Embryonic facial prominence (tissue), 1 donor: ENCODE measurements at regions not wholly inside any gene's neighbourhood (a gene's known extent, or its start where the extent isn't known, plus 50 kb on each side); places are given as distances from the start of the nearest gene placed in this dataset.
"Not testable (repeated sequence)": the region's sequence is repeated elsewhere in the genome, so short reads cannot be mapped to it uniquely, and the experiment has no call there.

ENCODE experiments used
- DNase-seq: peaks from one replicate; pipeline ENCODE4 v3.0.0-alpha.2; 2016; ENCODE audit errors: extremely low spot score

DNA sequence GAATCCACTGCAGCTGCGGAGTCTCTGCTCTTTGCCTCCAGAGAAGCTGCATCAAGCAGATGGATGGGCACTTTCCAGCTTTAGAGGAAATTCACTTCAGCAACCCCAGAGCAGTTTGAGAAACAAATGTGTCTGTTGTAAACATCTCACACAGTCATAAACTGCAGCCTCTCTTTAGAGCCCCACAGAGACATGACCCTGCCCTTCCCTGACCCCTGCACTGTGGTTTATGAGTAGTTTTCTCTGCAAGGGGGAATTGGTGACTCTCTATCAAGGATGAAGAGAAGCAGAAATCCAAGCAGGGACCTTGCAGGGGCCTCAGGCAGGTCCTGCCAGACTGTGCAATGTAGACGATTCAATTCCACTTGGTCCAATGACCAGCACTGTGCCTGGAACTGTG lies 160.2 kb downstream of the SH2D4B start:
- DNase-seq = no peak

DNA sequence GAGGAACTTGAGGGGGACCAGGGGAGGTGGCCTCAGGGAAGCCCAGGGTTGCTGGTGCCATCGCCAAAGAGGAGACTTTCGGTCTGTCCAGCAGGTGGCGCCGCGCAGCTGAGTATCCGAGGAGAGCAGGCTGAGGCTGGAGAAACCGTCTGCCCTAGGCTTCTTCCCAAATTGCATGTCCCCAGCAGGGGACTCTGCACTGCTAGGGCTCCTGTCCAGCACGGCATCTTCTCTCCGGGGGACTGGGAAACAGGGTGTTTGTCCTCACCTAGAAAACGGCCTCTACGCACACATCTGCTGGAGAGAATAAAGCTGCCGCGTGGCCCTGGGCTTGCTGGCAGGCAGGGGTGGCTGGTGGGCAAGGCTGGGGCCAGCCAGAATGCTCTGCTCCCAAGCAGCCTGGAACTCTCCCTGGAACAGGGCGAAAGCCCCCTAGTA lies 161.9 kb downstream of the SH2D4B start:
- peak; percentile 32 for DNase-seq

GRCh38 chr10:80700252-80700651 lies 162.6 kb downstream of the SH2D4B start:
- DNase-seq = no peak

DNA sequence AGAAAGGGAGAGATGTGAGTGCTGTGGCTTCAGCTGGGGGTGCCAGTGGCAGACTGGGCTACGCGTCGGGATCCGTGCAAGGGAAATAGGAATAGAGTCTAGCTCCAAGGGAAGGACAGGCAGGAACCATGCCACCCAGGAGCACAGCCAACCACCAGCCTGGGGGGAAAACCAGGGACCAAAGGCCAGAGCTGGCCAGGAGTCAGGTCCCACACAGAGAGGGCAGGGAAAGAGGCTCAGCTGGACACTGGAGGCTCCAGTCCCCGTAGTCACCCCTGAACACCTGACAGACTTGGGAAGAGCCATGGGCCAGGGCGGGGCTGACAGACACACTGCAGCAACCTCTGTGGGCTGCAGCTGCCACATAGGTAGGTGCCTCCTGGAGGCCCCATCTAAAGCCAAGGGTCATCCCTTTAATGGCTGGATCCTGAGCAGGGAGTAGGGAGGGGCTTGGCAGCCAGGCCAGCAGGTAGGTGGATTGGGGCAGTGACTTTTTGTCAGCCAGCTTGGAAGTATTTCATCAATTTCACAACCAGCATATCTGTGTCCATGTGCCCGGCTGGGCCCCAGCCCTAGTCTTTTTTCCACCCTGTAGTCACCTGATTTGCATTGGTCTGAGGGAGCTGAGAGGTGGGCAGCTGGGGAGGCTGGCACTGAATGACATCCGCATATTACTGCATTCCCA lies 163.2 kb downstream of the SH2D4B start:
- no peak for DNase-seq

DNA sequence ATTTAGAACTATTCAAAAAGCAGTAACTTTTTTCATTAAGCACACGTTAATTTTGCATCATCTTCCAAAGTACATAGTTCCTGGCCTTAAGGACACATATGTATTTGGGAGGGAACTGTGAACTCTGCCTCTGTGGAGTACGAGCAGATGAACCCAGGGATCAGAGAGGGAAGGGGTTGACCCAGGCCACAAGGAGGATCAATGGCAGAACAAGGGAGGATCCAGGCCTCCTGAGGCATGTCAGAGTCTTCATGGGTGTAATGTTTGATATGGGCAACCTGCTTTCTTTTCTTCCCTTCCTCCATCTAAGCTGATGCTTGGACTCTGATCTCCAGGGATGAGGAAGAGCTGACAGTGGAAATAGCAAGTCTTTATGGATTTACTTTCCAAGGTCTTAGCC lies 164.0 kb downstream of the SH2D4B start:
- DNase-seq = no peak

- DNase-seq = no peak
Measured at GRCh38 chr10:80702143-80702542, 164.4 kb downstream of the SH2D4B start.

GRCh38 chr10:80705899-80706298 lies 168.2 kb downstream of the SH2D4B start:
- no peak for DNase-seq

DNA sequence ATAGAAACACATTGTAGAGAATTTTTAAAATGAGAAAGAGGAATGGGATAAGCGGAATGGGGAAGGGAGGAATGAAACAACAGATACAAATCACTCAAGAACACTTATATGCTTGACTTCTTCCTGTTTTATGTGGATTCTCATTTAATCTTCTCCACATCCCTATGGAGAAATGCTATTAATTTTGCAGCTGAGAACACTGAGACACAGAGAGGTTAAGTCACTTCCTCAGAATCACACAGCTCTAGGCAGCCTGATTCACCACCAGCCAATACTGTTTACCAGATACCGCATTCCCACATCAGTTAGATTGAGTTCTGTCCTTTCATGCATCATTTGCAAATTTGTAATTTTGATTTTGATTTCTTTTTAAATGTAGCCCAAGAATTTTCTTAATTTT lies 170.5 kb downstream of the SH2D4B start:
- DNase-seq = no peak

DNA sequence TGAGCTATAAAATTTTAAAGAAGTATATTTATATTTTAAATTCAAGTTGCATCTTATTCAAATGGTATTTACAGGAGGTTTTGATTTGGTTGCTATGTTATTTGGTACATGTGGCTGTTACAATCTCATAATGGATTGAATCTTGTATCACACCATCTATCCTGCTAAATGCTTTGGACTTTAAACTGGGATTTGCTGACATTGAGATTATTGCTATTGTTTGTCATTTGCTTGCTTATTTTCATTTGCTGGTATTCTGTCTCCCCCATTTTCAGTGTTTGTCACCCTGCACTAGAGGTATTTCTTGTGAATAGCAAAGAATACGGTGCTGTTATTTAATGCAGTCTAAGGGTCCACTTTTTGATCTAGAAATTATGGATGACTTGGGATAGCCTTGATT lies 171.1 kb downstream of the SH2D4B start:
- DNase-seq = no peak

- no peak for DNase-seq
Measured at GRCh38 chr10:80709866-80710265, 172.2 kb downstream of the SH2D4B start.

DNA sequence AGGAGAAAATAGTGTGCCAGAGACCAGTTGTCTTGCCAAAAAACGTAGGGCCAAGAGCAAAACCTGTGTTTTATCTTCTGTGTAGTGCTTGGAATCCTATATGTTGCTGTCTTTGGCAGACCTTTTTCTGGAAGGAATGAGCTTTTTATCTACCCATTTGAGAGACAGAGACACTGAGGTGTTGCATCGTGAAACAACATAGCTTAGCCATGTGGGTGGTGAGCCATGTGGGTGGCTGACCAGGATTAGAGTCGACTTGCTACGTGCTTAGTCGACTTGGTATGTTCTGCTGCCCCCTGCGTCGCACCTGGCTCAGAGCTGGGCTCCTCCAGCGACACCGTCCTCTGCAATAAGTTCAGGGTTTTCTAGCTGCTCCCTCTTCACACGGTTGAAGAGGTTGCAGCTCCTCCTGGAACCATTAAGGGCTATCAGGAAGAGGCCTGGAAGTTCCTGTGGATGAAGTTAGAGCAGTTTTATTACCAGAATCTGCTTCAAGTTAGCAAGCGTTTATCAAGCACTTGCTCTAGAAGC lies 175.8 kb downstream of the SH2D4B start:
- no peak for DNase-seq

DNA sequence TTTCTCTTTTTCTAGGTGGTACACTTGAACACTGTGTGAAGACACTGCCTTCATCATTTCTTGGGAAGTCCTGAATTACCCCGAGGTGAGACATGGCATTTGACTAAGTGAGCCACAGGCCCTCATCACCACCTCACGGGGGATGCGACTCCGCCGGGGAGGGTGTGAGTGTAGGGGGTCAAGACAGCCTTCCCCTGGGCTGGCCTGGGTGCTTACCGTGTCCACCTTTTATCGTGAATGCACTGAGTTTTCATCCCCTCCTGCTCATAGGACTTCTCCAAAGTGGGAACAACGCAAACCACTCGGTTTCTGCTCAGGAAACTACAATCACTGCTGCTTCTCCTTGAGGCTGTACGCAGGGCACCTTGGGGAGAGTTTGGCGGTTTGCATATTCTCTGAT lies 176.9 kb downstream of the SH2D4B start:
- DNase-seq = no peak

GRCh38 chr10:80718024-80718423 lies 180.3 kb downstream of the SH2D4B start:
- DNase-seq = no peak

GRCh38 chr10:80719935-80720334 lies 182.2 kb downstream of the SH2D4B start:
- no peak for DNase-seq

DNA sequence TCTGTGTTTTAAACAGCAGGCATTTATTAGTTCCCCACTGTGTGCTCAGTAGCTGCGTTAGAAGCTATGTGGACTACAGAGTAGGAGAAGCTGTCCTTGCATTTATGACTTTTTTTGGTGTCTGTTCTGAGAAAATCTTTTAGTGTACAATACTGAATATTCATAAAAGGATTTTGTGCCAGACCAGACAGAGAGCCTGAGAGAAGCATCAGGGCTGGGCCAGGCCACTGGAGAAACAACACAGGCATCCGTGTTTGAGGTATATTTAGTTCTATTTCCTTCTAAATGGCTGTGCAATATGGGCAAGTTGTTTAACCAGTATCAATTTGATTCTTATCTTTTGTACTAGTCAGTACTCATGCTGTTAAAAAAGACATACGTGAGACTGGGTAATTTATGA lies 182.8 kb downstream of the SH2D4B start:
- DNase-seq = no peak

- not testable (repeated sequence) for DNase-seq
Measured at GRCh38 chr10:80728354-80728753, 190.7 kb downstream of the SH2D4B start.

DNA sequence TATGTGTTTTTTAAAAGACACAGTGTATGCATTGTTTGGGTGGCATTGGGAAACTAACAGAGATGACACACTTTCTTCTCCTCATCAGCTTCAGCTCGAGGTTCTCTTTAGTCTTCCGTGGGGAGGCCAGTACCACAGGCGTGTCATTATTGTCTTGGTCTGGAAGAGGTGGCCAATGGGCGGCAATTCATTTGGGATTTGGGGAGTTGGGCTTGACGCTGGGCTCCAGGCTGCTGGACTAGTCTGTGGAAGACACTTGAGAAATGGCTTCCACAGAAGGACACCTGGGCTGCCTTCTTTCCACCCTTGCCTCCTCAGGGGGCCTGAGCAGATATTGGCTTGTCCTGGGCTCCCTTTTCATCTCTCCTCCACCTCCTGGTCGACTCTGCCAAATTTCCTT lies 192.2 kb downstream of the SH2D4B start:
- DNase-seq = no peak

DNA sequence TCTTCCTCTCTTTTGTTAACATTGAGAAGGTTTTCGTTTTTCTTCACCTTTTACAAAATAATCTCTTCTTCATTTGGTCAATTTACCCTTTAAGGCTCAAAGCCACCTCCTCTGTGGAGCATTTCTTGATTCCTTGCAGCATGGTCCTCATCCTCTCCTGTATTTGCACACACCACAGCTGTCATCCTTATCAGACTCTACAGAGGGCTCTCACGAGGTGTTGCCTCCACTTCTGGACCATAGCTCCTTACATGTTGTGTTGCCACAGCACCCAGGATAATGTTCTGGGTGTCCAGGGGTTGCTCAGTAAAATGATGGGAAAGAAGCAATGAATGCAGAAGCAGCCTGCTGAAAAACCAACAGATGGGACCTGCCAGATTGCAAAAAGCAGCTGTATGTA lies 192.8 kb downstream of the SH2D4B start:
- no peak for DNase-seq

GRCh38 chr10:80734589-80734988 lies 196.9 kb downstream of the SH2D4B start:
- no peak for DNase-seq

GRCh38 chr10:80737209-80737608 lies 199.5 kb downstream of the SH2D4B start:
- no peak for DNase-seq

GRCh38 chr10:80739328-80739727 lies 201.6 kb downstream of the SH2D4B start:
- DNase-seq = no peak

DNA sequence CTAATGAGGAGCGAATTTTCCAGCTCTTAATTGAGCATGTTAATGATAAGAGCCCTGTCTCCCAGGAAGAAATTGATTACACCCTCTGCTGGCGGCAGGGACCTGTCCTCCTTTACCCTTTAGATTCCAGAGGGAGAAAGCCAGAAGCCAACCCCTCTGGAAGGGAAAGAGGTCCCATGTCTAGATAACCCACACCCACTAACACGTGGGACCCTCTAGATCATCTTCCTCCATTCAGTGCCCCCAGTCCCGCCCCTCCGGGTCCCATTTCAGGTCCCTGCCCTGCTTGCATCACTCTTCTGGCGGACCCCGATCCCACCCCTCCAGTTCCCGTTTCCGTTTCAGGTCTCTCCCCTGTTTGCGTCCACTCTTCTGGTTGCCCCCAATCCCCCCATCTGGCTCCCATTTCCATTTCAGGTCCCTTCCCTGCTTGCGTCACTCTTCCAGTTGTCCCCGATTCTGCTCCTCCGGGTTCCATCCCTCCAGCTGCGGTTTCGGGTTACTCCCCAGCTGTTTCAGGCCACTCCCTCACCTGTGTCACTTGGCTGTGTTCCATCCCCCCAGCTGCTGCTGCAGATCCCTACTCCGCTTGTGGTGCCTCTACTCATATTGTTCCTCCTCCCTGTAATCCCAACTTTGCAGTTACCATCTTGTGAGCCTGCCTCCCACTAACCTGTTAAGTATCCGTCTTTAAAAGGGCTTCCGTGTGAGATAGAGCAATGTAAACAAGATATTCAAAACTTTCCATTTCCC lies 202.4 kb downstream of the SH2D4B start:
- DNase-seq = no peak

DNA sequence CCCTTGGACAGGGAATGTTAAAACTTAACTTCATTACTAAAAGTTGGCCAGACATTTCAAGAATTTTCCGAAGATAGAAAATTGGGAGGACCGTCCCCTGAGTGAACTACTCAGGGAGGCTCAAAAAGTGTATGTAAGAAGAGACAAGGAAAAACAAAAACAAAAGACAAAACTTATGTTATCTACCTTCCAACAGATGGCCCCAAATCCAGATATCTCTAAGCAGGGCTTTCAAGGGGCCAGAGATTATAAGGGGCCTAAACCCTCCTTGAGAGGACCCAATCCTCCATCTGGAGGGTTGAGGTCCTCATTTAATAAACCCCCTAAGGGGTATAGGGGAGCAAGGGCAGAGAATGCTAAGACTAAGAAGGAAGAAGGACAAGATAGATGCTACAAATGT lies 203.6 kb downstream of the SH2D4B start:
- DNase-seq = no peak
